ENCODE measurements at regions not wholly inside any gene's neighbourhood (a gene's known extent, or its start where the extent isn't known, plus 50 kb on each side); places are given as distances from the start of the nearest gene placed in this dataset.

- no peak overlapping the region for H2AK5ac ChIP-seq (ENCODE audit: low read depth, low read length)
- ChIA-PET POLR2A (ENCODE audit: partially characterized antibody) (no interaction called here), CTCF (ENCODE audit: partially characterized antibody) (interaction anchor here (0.6 to 1.5 kb wide), 8 partner anchors 15 to 186 kb away, joined by 3 to 5 read pairs (median 4); no protein-coding TSS in a partner anchor)
- no peak overlapping the region for H4K8ac ChIP-seq (ENCODE audit: extremely low read depth, insufficient read depth, low read length)
- no peak for TF ChIP-seq EGR1 (IDR thresholded peaks at IDR 0.05; ENCODE audit: borderline replicate concordance, low read depth, low read length)
- TF ChIP-seq POLR2AphosphoS5 (IDR thresholded peaks at IDR 0.05; ENCODE audit: low read depth, low read length), result no peak
- no peak for TF ChIP-seq JUND (IDR thresholded peaks at IDR 0.05; ENCODE audit: low read length)
- TF ChIP-seq KDM1A (IDR thresholded peaks at IDR 0.05; ENCODE audit: borderline replicate concordance, low read length), result no peak
- TF ChIP-seq EP300 (IDR thresholded peaks at IDR 0.05; ENCODE audit: borderline replicate concordance in 1 of 2, low read depth in 2 of 2, low read length in 2 of 2), result no peak
- H3K4ac ChIP-seq (replicated peaks; ENCODE audit: insufficient read length, low read depth, low read length), result no peak overlapping the region
- H3K79me2 ChIP-seq (ENCODE audit: control insufficient read depth in 1 of 2, insufficient read depth in 2 of 2, low read length in 2 of 2), result no peaks in the 10 kb centered on the region
- no peak overlapping the region for H2BK120ac ChIP-seq (replicated peaks; ENCODE audit: low read depth, low read length)
- no peak overlapping the region for H4K5ac ChIP-seq (ENCODE audit: insufficient read length, low read depth, low read length)
- H2BK15ac ChIP-seq (ENCODE audit: low read length), result no peak overlapping the region
- no peaks in the 10 kb centered on the region for H3K36me3 ChIP-seq (ENCODE audit: control insufficient read depth in 2 of 4, insufficient read depth in 4 of 4, low read length in 3 of 4)
- no peaks in the 10 kb centered on the region for H3K79me1 ChIP-seq (ENCODE audit: low read depth, low read length)
- H3K23me2 ChIP-seq (ENCODE audit: low read depth, low read length), result no peaks in the 10 kb centered on the region
- H3K4me3 ChIP-seq (ENCODE audit: extremely low read depth in 1 of 4, insufficient read depth in 2 of 4, low read depth in 3 of 4, low read length in 4 of 4), result no peak overlapping the region
- H3K27ac ChIP-seq (ENCODE audit: low read depth, low read length), result no peak overlapping the region
- H2BK12ac ChIP-seq (ENCODE audit: low read depth, low read length), result no peak overlapping the region
- H4K20me1 ChIP-seq (replicated peaks in 1 of 2; ENCODE audit: control insufficient read depth in 1 of 2, insufficient read depth in 2 of 2, low read length in 2 of 2), result no peaks in the 10 kb centered on the region
- DNase-seq (ENCODE audit: low read depth in 1 of 2, low spot score in 2 of 2) (no peak), FAIRE-seq (no peak)
- H4K91ac ChIP-seq (replicated peaks; ENCODE audit: insufficient read length, low read length), result no peak overlapping the region
- H2BK20ac ChIP-seq (ENCODE audit: low read length), result no peak overlapping the region
- no peak overlapping the region for H3K9ac ChIP-seq (replicated peaks in 1 of 4; ENCODE audit: extremely low read depth in 1 of 4, low read depth in 3 of 4, low read length in 3 of 4)
- no peak overlapping the region for H3K14ac ChIP-seq (ENCODE audit: insufficient read length)
- no peaks in the 10 kb centered on the region for H3K9me3 ChIP-seq (ENCODE audit: insufficient read depth in 2 of 2, low read depth in 1 of 2, low read length in 1 of 2)
- no peak overlapping the region for H3K4me2 ChIP-seq (ENCODE audit: insufficient read depth in 1 of 2, low read depth in 2 of 2, low read length in 2 of 2)
- H3K4me1 ChIP-seq (replicated peaks in 1 of 4; ENCODE audit: control insufficient read depth in 3 of 4, insufficient read depth in 4 of 4, low read length in 3 of 4), result no peaks in the 10 kb centered on the region
- H3K23ac ChIP-seq (ENCODE audit: insufficient read length), result no peak overlapping the region
- no peak overlapping the region for H2AFZ ChIP-seq (ENCODE audit: low read length)
- no peaks in the 10 kb centered on the region; a peak in 1 of 7 replicates for H3K27me3 ChIP-seq (replicated peaks in 1 of 4; ENCODE audit: control insufficient read depth in 3 of 4, extremely low read depth in 1 of 4, insufficient read depth in 3 of 4, low read length in 3 of 4)
- H3K56ac ChIP-seq (replicated peaks; ENCODE audit: insufficient read length, low read depth, low read length), result no peak overlapping the region
- WGBS, 2 experiments (ENCODE audit: extremely low coverage in 1 of 2, insufficient coverage in 1 of 2, insufficient read length in 1 of 2, insufficient replicate concordance in 2 of 2, low coverage in 1 of 2, low lambda C conversion rate in 2 of 2, missing lambda C conversion rate in 1 of 2), result 83% methylated on average over 8 of the region's 8 CpGs; no CpG with 5 or more reads in 1 of the 2 experiments
- no peak overlapping the region for H2BK5ac ChIP-seq (ENCODE audit: low read depth, low read length)
- no peak overlapping the region for H3K18ac ChIP-seq (ENCODE audit: extremely low read depth, low read length)
Measured at GRCh38 chr15:31252171-31252785, 74.4 kb upstream of the KLF13 start.
